CD4-positive, alpha-beta T cell treated with Interleukin-21 for 1 hour (primary cell): ENCODE measurements at regions not wholly inside any gene's neighbourhood (a gene's known extent, or its start where the extent isn't known, plus 50 kb on each side); places are given as distances from the start of the nearest gene placed in this dataset.
"Not testable (repeated sequence)": the region's sequence is repeated elsewhere in the genome, so short reads cannot be mapped to it uniquely, and the experiment has no call there.

Source experiments
- DNase-seq: peaks from one replicate; pipeline ENCODE4 v3.0.0-alpha.2; 2020

- not testable (repeated sequence) for DNase-seq
Observed at GRCh38 chr2:111291566-111291965, 170.9 kb downstream of the BCL2L11 start.

GRCh38 chr2:111292232-111292968 is 171.7 kb downstream of the BCL2L11 start:
- not testable (repeated sequence) for DNase-seq

GRCh38 chr2:111294699-111295098 is 174.0 kb downstream of the BCL2L11 start:
- not testable (repeated sequence) for DNase-seq

- DNase-seq, result not testable (repeated sequence)
Observed at GRCh38 chr2:111296122-111296804, 175.5 kb downstream of the BCL2L11 start.

- DNase-seq, result not testable (repeated sequence)
Observed at GRCh38 chr2:111297128-111297527, 176.4 kb downstream of the BCL2L11 start.

GRCh38 chr2:111298927-111299326 is 178.2 kb downstream of the BCL2L11 start:
- not testable (repeated sequence) for DNase-seq

GRCh38 chr2:111299635-111300034 is 178.9 kb downstream of the BCL2L11 start:
- DNase-seq, result not testable (repeated sequence)

- DNase-seq, result not testable (repeated sequence)
Observed at GRCh38 chr2:111301677-111302076, 181.0 kb downstream of the BCL2L11 start.

- DNase-seq, result not testable (repeated sequence)
Observed at GRCh38 chr2:111302397-111303218, 181.9 kb downstream of the BCL2L11 start.

- not testable (repeated sequence) for DNase-seq
Observed at GRCh38 chr2:111307302-111307701, 186.6 kb downstream of the BCL2L11 start.

GRCh38 chr2:111309231-111310075 is 188.7 kb downstream of the BCL2L11 start:
- DNase-seq, result not testable (repeated sequence)

GRCh38 chr2:111310395-111310794 is 189.7 kb downstream of the BCL2L11 start:
- not testable (repeated sequence) for DNase-seq

- not testable (repeated sequence) for DNase-seq
Observed at GRCh38 chr2:111311568-111311967, 190.9 kb downstream of the BCL2L11 start.

- DNase-seq, result not testable (repeated sequence)
Observed at GRCh38 chr2:111312897-111313607, 192.3 kb downstream of the BCL2L11 start.

- not testable (repeated sequence) for DNase-seq
Observed at GRCh38 chr2:111313711-111314110, 193.0 kb downstream of the BCL2L11 start.

- DNase-seq, result not testable (repeated sequence)
Observed at GRCh38 chr2:111315188-111315917, 194.6 kb downstream of the BCL2L11 start.

- not testable (repeated sequence) for DNase-seq
Observed at GRCh38 chr2:111316221-111316741, 195.6 kb downstream of the BCL2L11 start.

- not testable (repeated sequence) for DNase-seq
Observed at GRCh38 chr2:111316881-111317549, 196.3 kb downstream of the BCL2L11 start.

- DNase-seq, result not testable (repeated sequence)
Observed at GRCh38 chr2:111319552-111319951, 198.8 kb downstream of the BCL2L11 start.

- not testable (repeated sequence) for DNase-seq
Observed at GRCh38 chr2:111320264-111320663, 199.6 kb downstream of the BCL2L11 start.
